Neural progenitor cell (in vitro differentiated cells): ENCODE measurements at regions not wholly inside any gene's neighbourhood (a gene's known extent, or its start where the extent isn't known, plus 50 kb on each side); places are given as distances from the start of the nearest gene placed in this dataset.

Experiments
- DNase-seq: peaks from one replicate; pipeline ENCODE4 v3.0.0-alpha.2; 2016; ENCODE audit warnings: low spot score
- H2AFZ ChIP-seq: fragments of 200-600 bp; sonication (generic); replicated peaks from 2 replicates; pipeline ENCODE4 v1.6.1; 2016; ENCODE audit warnings: antibody characterized with exemption
- H3F3A ChIP-seq: fragments of 200-600 bp; sonication (generic); 2 replicates; pipeline ENCODE4 v1.6.1; 2016; ENCODE audit warnings: antibody characterized with exemption, low read depth
- H3K27ac ChIP-seq: fragments of 200-600 bp; sonication (generic); 2 replicates; pipeline ENCODE4 v1.5.1; 2016; ENCODE audit warnings: mild to moderate bottlenecking
- H3K27me3 ChIP-seq: fragments of 200-600 bp; sonication (generic); 2 replicates; pipeline ENCODE4 v1.6.1; 2016; ENCODE audit warnings: mild to moderate bottlenecking, moderate library complexity
- H3K36me3 ChIP-seq: fragments of 200-600 bp; sonication (generic); 2 replicates; pipeline ENCODE4 v1.5.1; 2016
- H3K4me1 ChIP-seq: fragments of 200-600 bp; sonication (generic); 2 replicates; pipeline ENCODE4 v1.6.1; 2016; ENCODE audit warnings: mixed run types
- H3K4me2 ChIP-seq: fragments of 200-600 bp; sonication (generic); 2 replicates; pipeline ENCODE4 v1.6.1; 2016
- H3K4me3 ChIP-seq: fragments of 200-600 bp; sonication (generic); 2 replicates; pipeline ENCODE4 v1.5.1; 2016
- H3K79me2 ChIP-seq: fragments of 200-600 bp; sonication (generic); 2 replicates; pipeline ENCODE4 v1.6.1; 2016; ENCODE audit warnings: low read depth
- H3K9ac ChIP-seq: fragments of 200-600 bp; sonication (generic); 2 replicates; pipeline ENCODE4 v1.6.1; 2016
- H3K9me3 ChIP-seq: fragments of 200-600 bp; sonication (generic); 2 replicates; pipeline ENCODE4 v1.5.1; 2016; ENCODE audit warnings: low read depth
- H4K20me1 ChIP-seq: fragments of 200-600 bp; sonication (generic); 2 replicates; pipeline ENCODE4 v1.6.1; 2016; ENCODE audit warnings: low read depth
- H3K27ac Mint-ChIP-seq: 3 replicates; pipeline ENCODE4 v1.8.0; 2021; ENCODE audit warnings: mixed read lengths
- H3K27me3 Mint-ChIP-seq: 2 replicates; pipeline ENCODE4 v1.8.0; 2022; ENCODE audit warnings: low read depth, mild to moderate bottlenecking, inconsistent platforms, moderate library complexity, mixed read lengths; ENCODE audit not compliant: insufficient read depth
- H3K36me3 Mint-ChIP-seq: 3 replicates; pipeline ENCODE4 v1.8.0; 2021; ENCODE audit warnings: mixed read lengths
- H3K4me1 Mint-ChIP-seq: 3 replicates; pipeline ENCODE4 v1.8.0; 2021; ENCODE audit warnings: mixed read lengths
- H3K4me3 Mint-ChIP-seq: 3 replicates; pipeline ENCODE4 v1.8.0; 2021; ENCODE audit warnings: mild to moderate bottlenecking, moderate library complexity, mixed read lengths
- H3K9me3 Mint-ChIP-seq: 3 replicates; pipeline ENCODE4 v1.8.0; 2020; ENCODE audit warnings: mixed read lengths
- EZH2 ChIP-seq: fragments of 200-600 bp; sonication (generic); IDR thresholded peaks from 2 replicates; pipeline ENCODE4 v1.6.1; 2017; ENCODE audit warnings: antibody characterized with exemption, mild to moderate bottlenecking, moderate library complexity
- EZH2phosphoT487 ChIP-seq: fragments of 200-600 bp; sonication (generic); IDR thresholded peaks from 2 replicates; pipeline ENCODE4 v1.6.1; 2017; ENCODE audit warnings: antibody characterized with exemption
- TF ChIP-seq, protein P1 (sequence below): fragments of 200-600 bp; sonication (generic); IDR thresholded peaks from 2 replicates; pipeline ENCODE4 v1.5.1; 2017; ENCODE audit warnings: antibody characterized with exemption, mild to moderate bottlenecking

DNA sequence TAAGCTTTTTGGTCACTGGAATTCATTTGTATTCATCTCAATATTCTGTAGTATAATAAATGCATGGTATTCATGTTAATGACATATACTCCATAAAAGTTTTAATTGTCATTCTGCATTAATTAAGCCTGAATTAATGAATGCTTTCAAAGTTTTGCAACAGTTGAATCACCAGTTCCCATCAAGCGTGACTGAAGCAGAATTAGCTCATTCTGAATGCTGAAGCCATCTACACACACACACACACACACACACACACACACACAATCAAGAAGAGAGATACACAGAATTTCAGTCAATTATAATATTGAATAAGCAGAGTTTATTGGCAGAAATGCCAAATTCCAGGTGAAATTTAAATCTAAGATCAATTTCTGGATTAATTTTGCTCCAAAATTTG is 252.1 kb upstream of the KCNMB2 start:
- no peaks in the 10 kb centered on the region for H3K9me3 ChIP-seq
- no peaks in the 10 kb centered on the region for H3F3A ChIP-seq
- Mint-ChIP-seq H3K27me3 (peaks cover 3% of the 10 kb centered on the region), H3K9me3 (peaks cover 28% of the 10 kb centered on the region), H3K27ac (no peak overlapping the region), H3K4me3 (no peak overlapping the region), H3K4me1 (peaks cover 3% of the 10 kb centered on the region), H3K36me3 (peaks cover 3% of the 10 kb centered on the region)
- no peak overlapping the region for H3K9ac ChIP-seq
- H3K79me2 ChIP-seq, result no peaks in the 10 kb centered on the region
- TF ChIP-seq EZH2 (no peak), EZH2phosphoT487 (no peak)
- TF ChIP-seq, protein P1, sequence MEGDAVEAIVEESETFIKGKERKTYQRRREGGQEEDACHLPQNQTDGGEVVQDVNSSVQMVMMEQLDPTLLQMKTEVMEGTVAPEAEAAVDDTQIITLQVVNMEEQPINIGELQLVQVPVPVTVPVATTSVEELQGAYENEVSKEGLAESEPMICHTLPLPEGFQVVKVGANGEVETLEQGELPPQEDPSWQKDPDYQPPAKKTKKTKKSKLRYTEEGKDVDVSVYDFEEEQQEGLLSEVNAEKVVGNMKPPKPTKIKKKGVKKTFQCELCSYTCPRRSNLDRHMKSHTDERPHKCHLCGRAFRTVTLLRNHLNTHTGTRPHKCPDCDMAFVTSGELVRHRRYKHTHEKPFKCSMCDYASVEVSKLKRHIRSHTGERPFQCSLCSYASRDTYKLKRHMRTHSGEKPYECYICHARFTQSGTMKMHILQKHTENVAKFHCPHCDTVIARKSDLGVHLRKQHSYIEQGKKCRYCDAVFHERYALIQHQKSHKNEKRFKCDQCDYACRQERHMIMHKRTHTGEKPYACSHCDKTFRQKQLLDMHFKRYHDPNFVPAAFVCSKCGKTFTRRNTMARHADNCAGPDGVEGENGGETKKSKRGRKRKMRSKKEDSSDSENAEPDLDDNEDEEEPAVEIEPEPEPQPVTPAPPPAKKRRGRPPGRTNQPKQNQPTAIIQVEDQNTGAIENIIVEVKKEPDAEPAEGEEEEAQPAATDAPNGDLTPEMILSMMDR, result no peak
- H3K27me3 ChIP-seq, result no peaks in the 10 kb centered on the region
- H3K4me3 ChIP-seq, result no peak overlapping the region
- no peak for DNase-seq
- H3K4me2 ChIP-seq, result no peak overlapping the region
- no peaks in the 10 kb centered on the region for H3K36me3 ChIP-seq
- peaks cover 5% of the 10 kb centered on the region for H3K4me1 ChIP-seq
- H4K20me1 ChIP-seq, result no peaks in the 10 kb centered on the region
- no peak overlapping the region for H3K27ac ChIP-seq
- H2AFZ ChIP-seq, result no peak overlapping the region

DNA sequence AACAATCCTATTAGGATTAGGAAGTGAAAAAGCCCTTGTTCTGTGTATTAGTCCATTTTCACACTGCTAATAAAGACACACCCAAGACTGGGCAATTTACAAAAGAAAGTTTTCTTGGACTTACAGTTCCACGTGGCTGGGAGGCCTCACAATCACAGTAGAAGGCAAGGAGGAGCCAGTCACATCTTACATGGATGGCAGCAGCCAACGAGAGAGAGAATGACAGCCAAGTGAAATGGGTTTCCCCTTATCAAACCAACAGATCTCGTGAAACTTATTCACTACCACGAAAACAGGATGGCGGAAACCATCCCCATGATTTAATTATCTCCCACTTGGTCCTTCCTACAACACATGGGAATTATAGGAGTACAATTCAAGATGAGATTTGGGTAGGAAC is 248.2 kb upstream of the KCNMB2 start:
- Mint-ChIP-seq H3K27me3 (peaks cover 4% of the 10 kb centered on the region), H3K27ac (no peak overlapping the region), H3K4me1 (peaks cover 20% of the 10 kb centered on the region), H3K4me3 (no peak overlapping the region), H3K9me3 (peaks cover 19% of the 10 kb centered on the region), H3K36me3 (peaks cover 3% of the 10 kb centered on the region)
- Histone ChIP-seq H3K4me2 (no peak overlapping the region), H3K27ac (no peak overlapping the region), H3K4me1 (peaks cover 5% of the 10 kb centered on the region), H3F3A (no peaks in the 10 kb centered on the region), H3K4me3 (no peak overlapping the region), H3K9me3 (no peaks in the 10 kb centered on the region), H4K20me1 (no peaks in the 10 kb centered on the region), H2AFZ (no peak overlapping the region), H3K79me2 (no peaks in the 10 kb centered on the region), H3K9ac (no peak overlapping the region), H3K27me3 (no peaks in the 10 kb centered on the region), H3K36me3 (no peaks in the 10 kb centered on the region)
- TF ChIP-seq, protein P1, result no peak
- TF ChIP-seq EZH2 (no peak), EZH2phosphoT487 (no peak)
- no peak for DNase-seq

GRCh38 chr3:178289544-178290160 is 246.6 kb upstream of the KCNMB2 start:
- Mint-ChIP-seq H3K27ac (peak overlapping the region; percentile 13), H3K9me3 (peaks cover 19% of the 10 kb centered on the region), H3K36me3 (peaks cover 3% of the 10 kb centered on the region), H3K4me3 (no peak overlapping the region), H3K4me1 (peaks cover 17% of the 10 kb centered on the region), H3K27me3 (peaks cover 4% of the 10 kb centered on the region)
- H3K4me1 ChIP-seq, result peaks cover 1% of the 10 kb centered on the region
- H3K4me2 ChIP-seq, result no peak overlapping the region
- no peaks in the 10 kb centered on the region for H3K27me3 ChIP-seq
- H3K27ac ChIP-seq, result no peak overlapping the region
- no peak overlapping the region for H3K9ac ChIP-seq
- no peaks in the 10 kb centered on the region for H4K20me1 ChIP-seq
- H3K4me3 ChIP-seq, result no peak overlapping the region
- no peaks in the 10 kb centered on the region for H3K9me3 ChIP-seq
- H3K36me3 ChIP-seq, result no peaks in the 10 kb centered on the region
- no peaks in the 10 kb centered on the region for H3F3A ChIP-seq
- no peak overlapping the region for H2AFZ ChIP-seq
- TF ChIP-seq, protein P1, result no peak
- TF ChIP-seq EZH2 (no peak), EZH2phosphoT487 (no peak)
- no peak for DNase-seq
- no peaks in the 10 kb centered on the region for H3K79me2 ChIP-seq
